Muscle layer of colon (tissue), 2 donors: ENCODE measurements at regions not wholly inside any gene's neighbourhood (a gene's known extent, or its start where the extent isn't known, plus 50 kb on each side); places are given as distances from the start of the nearest gene placed in this dataset.

Experiments
- H3K27ac ChIP-seq: one replicate; pipeline ENCODE4 v1.7.0; 2013; ENCODE audit warnings: low read depth, mild to moderate bottlenecking, low read length, moderate library complexity
- H3K27me3 ChIP-seq, 2 donors: one replicate each; pipeline ENCODE4 v1.7.0; 2013; ENCODE audit warnings: low read length in 2 of 2, mild to moderate bottlenecking in 2 of 2; ENCODE audit not compliant: insufficient read depth in 2 of 2, control insufficient read depth in 1 of 2
- H3K36me3 ChIP-seq: one replicate; pipeline ENCODE4 v1.7.0; 2013; ENCODE audit warnings: mild to moderate bottlenecking, low read length; ENCODE audit not compliant: insufficient read depth
- H3K4me1 ChIP-seq: one replicate; pipeline ENCODE4 v1.7.0; 2013; ENCODE audit warnings: mild to moderate bottlenecking, low read length; ENCODE audit not compliant: insufficient read depth
- H3K4me3 ChIP-seq, 2 donors: one replicate each; pipeline ENCODE4 v1.7.0; 2013; ENCODE audit warnings: low read length in 2 of 2, low read depth in 1 of 2, mild to moderate bottlenecking in 1 of 2, moderate library complexity in 1 of 2
- H3K9ac ChIP-seq: one replicate; pipeline ENCODE4 v1.7.0; 2013; ENCODE audit warnings: low read length
- H3K9me3 ChIP-seq: one replicate; pipeline ENCODE4 v1.7.0; 2013; ENCODE audit warnings: mild to moderate bottlenecking, low read length
- donor health status: abdominal sarcoma.
- donor health status: Adenocarcinoma of cecum.

DNA sequence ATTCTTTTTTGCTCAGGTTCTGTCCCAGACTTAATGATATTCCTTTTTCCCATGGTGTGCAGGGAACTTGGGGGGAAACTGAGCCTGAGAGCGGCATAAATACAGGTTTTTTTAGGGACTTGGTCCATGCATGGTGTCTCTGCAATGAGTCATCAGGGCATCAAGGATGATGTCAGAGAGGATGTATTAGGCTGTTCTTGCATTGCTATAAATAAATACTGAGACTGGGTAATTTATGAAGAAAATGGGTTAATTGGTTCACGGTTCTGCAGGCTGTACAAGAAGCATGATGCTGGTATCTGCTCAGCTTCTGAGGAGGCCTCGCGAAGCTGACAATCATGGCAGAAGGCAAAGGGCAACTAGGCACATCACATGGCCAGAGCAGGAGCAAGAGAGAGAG, 185.4 kb downstream of the RAB11FIP2 start:
- H3K36me3 ChIP-seq, result no peaks in the 10 kb centered on the region
- H3K4me1 ChIP-seq, result no peaks in the 10 kb centered on the region
- H3K27me3 ChIP-seq, result no peaks in the 10 kb centered on the region
- H3K4me3 ChIP-seq, result no peak overlapping the region
- no peak overlapping the region for H3K9ac ChIP-seq
- H3K9me3 ChIP-seq, result no peaks in the 10 kb centered on the region
- H3K27ac ChIP-seq, result no peak overlapping the region

DNA sequence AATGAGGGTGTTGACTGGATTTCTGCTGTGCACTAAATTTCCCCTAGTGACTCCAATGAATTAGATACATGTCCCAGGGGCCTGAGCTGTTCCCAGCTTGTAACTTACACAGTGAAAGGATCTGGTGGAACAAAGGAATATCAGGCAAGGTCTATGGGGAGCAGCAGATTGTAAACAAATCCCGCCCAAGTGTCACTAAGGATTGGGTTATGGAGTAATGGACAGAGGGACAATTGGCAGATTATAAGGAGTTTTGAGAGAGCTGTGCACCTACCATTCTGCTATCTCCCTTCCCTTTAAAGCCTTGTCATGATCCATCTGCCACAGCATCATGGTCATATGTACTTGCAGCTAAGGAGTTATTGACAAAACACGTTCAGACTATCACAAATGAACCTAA, 183.0 kb downstream of the RAB11FIP2 start:
- no peaks in the 10 kb centered on the region for H3K27me3 ChIP-seq
- no peaks in the 10 kb centered on the region for H3K9me3 ChIP-seq
- H3K27ac ChIP-seq, result no peak overlapping the region
- no peak overlapping the region for H3K9ac ChIP-seq
- no peaks in the 10 kb centered on the region for H3K4me1 ChIP-seq
- no peaks in the 10 kb centered on the region for H3K36me3 ChIP-seq
- no peak overlapping the region for H3K4me3 ChIP-seq

DNA sequence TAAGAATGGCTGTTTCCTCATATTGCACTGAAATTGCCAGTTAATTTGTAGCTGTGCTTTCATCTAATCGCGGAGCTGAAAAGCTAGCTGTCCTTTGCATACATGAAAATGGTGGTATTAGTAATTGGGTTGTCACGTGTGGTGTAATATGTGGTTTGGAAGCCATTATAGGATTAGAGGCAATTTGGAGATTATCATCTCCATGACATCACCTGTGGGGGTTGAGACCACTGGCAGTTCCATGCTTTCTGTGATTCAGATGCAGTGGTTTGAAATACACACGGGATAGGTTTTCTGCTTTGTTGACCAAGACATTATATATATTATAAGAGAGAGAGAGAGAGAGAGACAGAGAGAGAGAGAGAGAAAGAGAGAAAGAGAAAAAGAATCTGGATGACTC, 180.8 kb downstream of the RAB11FIP2 start:
- Histone ChIP-seq H3K4me1 (no peaks in the 10 kb centered on the region), H3K27ac (no peak overlapping the region), H3K27me3 (no peaks in the 10 kb centered on the region), H3K9ac (no peak overlapping the region), H3K4me3 (no peak overlapping the region), H3K9me3 (no peaks in the 10 kb centered on the region), H3K36me3 (no peaks in the 10 kb centered on the region)

DNA sequence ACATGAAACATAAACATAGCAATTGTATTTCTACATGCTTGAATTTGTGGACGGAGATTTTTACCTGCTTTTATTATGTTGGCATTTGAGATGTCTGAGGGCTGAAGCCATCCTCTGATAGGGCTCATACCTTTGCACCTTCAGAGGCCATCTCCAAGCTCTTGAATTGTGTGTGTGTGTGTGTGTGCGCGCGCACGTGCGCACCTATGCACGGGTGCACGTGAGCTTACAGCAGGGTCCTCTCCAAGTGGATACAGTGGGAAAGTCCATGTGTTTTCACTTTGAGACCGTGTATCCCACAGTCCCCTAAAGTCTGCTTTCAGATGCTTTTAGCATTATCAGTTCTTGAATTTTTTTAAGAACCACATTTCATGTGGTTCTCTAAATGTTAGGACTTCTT, 178.6 kb downstream of the RAB11FIP2 start:
- Histone ChIP-seq H3K4me1 (no peaks in the 10 kb centered on the region), H3K36me3 (no peaks in the 10 kb centered on the region), H3K9ac (no peak overlapping the region), H3K27me3 (no peaks in the 10 kb centered on the region), H3K4me3 (no peak overlapping the region), H3K27ac (no peak overlapping the region), H3K9me3 (no peaks in the 10 kb centered on the region)

DNA sequence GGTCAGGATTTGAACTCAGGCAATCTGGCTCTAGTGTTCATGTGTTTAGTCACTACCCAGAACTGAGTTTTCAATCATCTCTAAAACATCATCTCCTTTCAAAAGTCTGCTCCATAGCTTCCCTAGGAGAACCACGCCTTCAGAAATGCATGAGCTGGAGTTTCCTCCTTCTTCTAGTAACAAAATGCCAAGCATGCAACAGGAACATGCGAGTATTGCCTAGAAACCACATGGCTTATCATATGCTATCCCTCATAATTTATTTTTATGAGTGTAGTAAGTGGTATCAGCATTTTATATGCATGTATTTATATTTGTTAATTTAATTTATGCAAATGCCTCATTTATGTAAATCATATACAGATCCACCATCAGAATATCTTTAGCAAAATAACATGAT, 170.9 kb downstream of the RAB11FIP2 start:
- H3K4me1 ChIP-seq, result no peaks in the 10 kb centered on the region
- H3K27me3 ChIP-seq, result no peaks in the 10 kb centered on the region
- H3K4me3 ChIP-seq, result no peak overlapping the region
- H3K27ac ChIP-seq, result no peak overlapping the region
- H3K36me3 ChIP-seq, result no peaks in the 10 kb centered on the region
- no peaks in the 10 kb centered on the region for H3K9me3 ChIP-seq
- no peak overlapping the region for H3K9ac ChIP-seq

DNA sequence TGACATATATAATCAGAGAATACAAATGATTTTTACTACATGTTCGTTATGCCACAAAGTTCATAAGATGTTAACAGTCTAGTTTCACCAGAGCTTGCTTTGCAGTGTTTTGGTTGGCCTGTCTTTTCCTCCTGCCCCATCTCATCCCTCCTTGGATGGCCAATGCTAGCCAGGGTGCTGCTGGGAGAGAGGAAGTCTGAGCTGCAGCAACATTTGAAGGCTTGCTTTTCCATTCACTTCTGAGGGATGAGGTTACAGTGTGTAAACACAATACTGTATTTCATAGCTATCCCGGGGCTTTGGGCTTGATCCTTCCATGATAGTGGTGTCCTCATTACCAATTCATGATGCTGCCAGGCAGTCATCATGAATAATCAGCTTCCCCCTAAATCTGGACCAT, 170.5 kb downstream of the RAB11FIP2 start:
- Histone ChIP-seq H3K9me3 (no peaks in the 10 kb centered on the region), H3K4me1 (no peaks in the 10 kb centered on the region), H3K27ac (no peak overlapping the region), H3K4me3 (no peak overlapping the region), H3K27me3 (no peaks in the 10 kb centered on the region), H3K36me3 (no peaks in the 10 kb centered on the region), H3K9ac (no peak overlapping the region)

DNA sequence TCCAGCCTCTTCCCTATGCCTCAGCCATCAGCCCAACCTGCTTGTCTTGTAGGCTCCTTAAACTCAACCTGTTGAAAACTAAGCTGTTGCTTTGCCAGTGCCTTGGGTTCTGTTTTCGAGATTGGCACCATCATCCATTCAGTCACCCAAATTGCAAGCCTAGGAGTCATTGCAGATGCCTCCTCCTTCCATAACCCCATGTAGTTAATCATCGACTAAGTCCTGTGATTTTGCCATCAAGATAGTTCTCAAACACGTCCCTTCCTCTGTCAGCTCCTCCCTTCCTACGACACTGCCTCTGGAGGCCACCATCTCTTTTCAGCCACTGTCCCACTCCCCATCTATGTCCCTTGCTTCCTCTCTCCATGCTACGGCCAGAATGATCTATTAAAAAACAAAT, 168.1 kb downstream of the RAB11FIP2 start:
- Histone ChIP-seq H3K4me1 (no peaks in the 10 kb centered on the region), H3K36me3 (no peaks in the 10 kb centered on the region), H3K9me3 (no peaks in the 10 kb centered on the region), H3K4me3 (no peak overlapping the region), H3K27ac (no peak overlapping the region), H3K27me3 (no peaks in the 10 kb centered on the region), H3K9ac (no peak overlapping the region)

DNA sequence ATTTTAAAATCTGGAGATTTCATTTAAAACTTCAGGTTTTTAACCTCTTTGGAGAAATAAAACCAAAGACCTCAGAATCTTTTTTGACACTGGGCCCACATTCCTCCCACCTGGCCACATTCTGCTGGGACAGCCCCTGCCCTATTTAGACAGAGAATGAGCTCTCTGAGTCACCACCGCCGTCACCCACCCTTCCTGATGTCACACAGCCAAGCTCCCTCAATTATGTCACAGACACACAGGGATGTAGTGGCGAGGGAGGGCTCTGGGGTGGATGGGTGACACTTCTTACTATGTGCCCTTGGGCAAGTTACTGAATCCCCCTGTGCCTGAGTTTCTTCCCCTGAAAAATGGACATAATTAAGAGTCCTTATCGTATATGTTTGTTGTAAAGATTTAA, 162.6 kb downstream of the RAB11FIP2 start:
- Histone ChIP-seq H3K9ac (no peak overlapping the region), H3K27ac (no peak overlapping the region), H3K27me3 (no peaks in the 10 kb centered on the region), H3K9me3 (no peaks in the 10 kb centered on the region), H3K4me1 (no peaks in the 10 kb centered on the region), H3K4me3 (no peak overlapping the region), H3K36me3 (no peaks in the 10 kb centered on the region)

DNA sequence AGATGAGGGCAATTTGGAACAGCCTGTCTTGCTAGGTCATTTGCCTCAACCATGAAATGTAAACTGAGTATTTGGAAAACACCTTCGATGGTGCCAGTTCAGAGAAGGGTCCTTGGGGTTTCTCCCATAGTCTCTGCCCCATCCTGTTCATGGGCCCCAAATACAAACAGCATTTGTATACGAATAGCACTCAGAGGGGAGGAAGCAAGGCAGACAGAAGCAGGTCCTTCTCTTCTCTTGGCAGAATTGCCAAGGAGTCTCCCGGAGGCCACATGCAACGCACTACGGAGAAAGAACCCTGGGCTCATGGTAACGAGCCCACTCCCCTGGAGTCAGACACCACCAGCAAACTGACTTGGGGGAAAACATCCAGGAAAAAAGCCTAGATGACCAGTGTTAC, 162.1 kb downstream of the RAB11FIP2 start:
- Histone ChIP-seq H3K9me3 (no peaks in the 10 kb centered on the region), H3K27me3 (no peaks in the 10 kb centered on the region), H3K36me3 (no peaks in the 10 kb centered on the region), H3K4me3 (no peak overlapping the region), H3K9ac (no peak overlapping the region), H3K27ac (no peak overlapping the region), H3K4me1 (no peaks in the 10 kb centered on the region)

DNA sequence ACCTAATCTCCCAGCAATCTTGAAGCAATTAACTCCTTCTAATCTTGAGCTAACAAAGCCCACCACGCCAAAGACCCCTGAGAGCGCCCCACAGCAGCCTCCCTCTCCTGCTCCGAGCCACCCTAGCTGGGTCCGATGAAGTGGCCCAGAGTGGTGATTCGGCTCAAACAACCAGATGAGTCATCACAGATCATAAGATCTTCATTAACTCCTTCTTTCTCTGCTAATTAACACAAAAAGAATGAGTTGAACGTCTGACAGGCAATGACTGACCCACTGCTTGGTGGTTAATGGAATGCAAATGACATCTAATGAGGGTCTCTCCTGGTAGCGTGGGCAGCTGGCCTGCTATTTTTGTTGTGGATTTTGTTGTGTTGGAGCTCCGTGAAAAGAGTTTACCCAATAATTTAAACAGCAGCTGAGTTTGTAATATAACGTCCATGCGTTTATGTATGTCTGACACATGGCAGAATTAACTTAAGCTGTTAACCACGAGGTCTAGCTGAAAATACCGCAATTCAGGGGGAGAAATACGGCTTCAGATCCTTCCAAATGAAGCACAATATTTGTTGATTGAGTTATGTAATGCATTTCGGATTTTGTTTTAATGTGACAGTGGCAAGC, 161.4 kb downstream of the RAB11FIP2 start:
- no peak overlapping the region for H3K4me3 ChIP-seq
- H3K36me3 ChIP-seq, result no peaks in the 10 kb centered on the region
- H3K27me3 ChIP-seq, result no peaks in the 10 kb centered on the region
- H3K9me3 ChIP-seq, result no peaks in the 10 kb centered on the region
- H3K9ac ChIP-seq, result no peak overlapping the region
- H3K4me1 ChIP-seq, result no peaks in the 10 kb centered on the region
- no peak overlapping the region for H3K27ac ChIP-seq

DNA sequence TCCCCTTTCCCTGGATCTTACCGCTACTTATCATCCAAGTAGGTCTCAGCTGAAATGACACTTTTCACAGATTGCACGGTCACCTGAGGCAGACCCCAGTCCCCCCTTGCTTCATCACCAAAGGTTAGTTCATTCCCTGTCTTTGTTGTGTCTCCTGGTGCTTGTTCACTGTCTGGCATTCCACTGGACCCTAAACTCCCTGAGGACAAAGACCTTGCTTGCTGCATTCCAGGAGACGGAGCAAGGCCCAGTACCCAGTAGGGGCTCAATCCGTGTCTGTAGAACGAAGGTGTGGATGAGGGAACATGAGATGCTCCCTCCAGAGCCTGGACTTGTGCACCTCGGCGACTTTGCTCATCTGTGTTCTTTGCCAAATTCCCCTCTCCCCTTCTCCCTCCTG, 160.0 kb downstream of the RAB11FIP2 start:
- Histone ChIP-seq H3K9me3 (no peaks in the 10 kb centered on the region), H3K27ac (no peak overlapping the region), H3K4me1 (no peaks in the 10 kb centered on the region), H3K36me3 (no peaks in the 10 kb centered on the region), H3K27me3 (no peaks in the 10 kb centered on the region), H3K9ac (no peak overlapping the region), H3K4me3 (no peak overlapping the region)

DNA sequence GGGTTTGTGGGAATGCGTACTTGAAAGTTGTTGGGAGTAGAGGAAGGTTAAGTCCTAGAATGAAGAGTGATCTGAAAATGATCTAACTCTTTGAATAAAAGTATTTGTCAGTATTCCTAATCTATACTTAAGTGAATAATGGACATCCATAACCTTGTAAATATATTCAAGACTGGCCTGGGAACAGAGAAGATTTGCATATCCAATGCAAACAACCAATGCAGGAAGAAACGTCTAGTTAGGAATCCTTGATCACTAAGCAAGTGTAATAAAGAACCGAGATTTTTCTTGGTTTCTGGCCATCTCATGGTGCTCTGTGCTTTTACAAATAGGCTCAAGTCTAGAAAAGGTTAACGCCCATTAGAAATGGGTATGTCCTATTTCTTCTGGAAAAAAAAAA, 157.1 kb downstream of the RAB11FIP2 start:
- H3K27ac ChIP-seq, result no peak overlapping the region
- no peak overlapping the region for H3K9ac ChIP-seq
- H3K27me3 ChIP-seq, result no peaks in the 10 kb centered on the region
- no peaks in the 10 kb centered on the region for H3K36me3 ChIP-seq
- no peak overlapping the region for H3K4me3 ChIP-seq
- no peaks in the 10 kb centered on the region for H3K4me1 ChIP-seq
- H3K9me3 ChIP-seq, result no peaks in the 10 kb centered on the region
